GM10248 (cell line): ENCODE measurements at regions not wholly inside any gene's neighbourhood (a gene's known extent, or its start where the extent isn't known, plus 50 kb on each side); places are given as distances from the start of the nearest gene placed in this dataset.

Experiments used
- CTCF ChIA-PET: fragments of 300-600 bp; sonication (Branson Sonifier 250); formaldehyde crosslinking; extraction: SDS; loops from one replicate; lab custom pipeline; 2021; ENCODE audit warnings: antibody characterized with exemption; lab: Yijun Ruan, JAX
- POLR2A ChIA-PET: fragments of 350-650 bp; sonication (Branson Sonifier 250); formaldehyde crosslinking; extraction: SDS; loops from one replicate; lab custom pipeline; 2020; ENCODE audit warnings: antibody characterized with exemption; lab: Yijun Ruan, JAX
- DNase-seq: peaks from one replicate; pipeline ENCODE4 v3.0.0; 2012; ENCODE audit errors: extremely low spot score
- TF ChIP-seq, protein P1 (sequence below): IDR thresholded peaks from 2 replicates; pipeline ENCODE4 v1.5.1; 2012; ENCODE audit warnings: mild to moderate bottlenecking, low read depth; ENCODE audit errors: extremely low read depth, missing control alignments, control extremely low read depth

- DNase-seq: no peak
- TF ChIP-seq, protein P1, sequence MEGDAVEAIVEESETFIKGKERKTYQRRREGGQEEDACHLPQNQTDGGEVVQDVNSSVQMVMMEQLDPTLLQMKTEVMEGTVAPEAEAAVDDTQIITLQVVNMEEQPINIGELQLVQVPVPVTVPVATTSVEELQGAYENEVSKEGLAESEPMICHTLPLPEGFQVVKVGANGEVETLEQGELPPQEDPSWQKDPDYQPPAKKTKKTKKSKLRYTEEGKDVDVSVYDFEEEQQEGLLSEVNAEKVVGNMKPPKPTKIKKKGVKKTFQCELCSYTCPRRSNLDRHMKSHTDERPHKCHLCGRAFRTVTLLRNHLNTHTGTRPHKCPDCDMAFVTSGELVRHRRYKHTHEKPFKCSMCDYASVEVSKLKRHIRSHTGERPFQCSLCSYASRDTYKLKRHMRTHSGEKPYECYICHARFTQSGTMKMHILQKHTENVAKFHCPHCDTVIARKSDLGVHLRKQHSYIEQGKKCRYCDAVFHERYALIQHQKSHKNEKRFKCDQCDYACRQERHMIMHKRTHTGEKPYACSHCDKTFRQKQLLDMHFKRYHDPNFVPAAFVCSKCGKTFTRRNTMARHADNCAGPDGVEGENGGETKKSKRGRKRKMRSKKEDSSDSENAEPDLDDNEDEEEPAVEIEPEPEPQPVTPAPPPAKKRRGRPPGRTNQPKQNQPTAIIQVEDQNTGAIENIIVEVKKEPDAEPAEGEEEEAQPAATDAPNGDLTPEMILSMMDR: no peak
- CTCF ChIA-PET: no interaction called here
- POLR2A ChIA-PET: no interaction called here
Measured at GRCh38 chr22:27195094-27195493, 537.7 kb downstream of the MIAT start.

- TF ChIP-seq, protein P1: no peak
- ChIA-PET CTCF (no interaction called here), POLR2A (no interaction called here)
- no peak for DNase-seq
Measured at GRCh38 chr22:27195494-27195893, 538.1 kb downstream of the MIAT start.

DNA sequence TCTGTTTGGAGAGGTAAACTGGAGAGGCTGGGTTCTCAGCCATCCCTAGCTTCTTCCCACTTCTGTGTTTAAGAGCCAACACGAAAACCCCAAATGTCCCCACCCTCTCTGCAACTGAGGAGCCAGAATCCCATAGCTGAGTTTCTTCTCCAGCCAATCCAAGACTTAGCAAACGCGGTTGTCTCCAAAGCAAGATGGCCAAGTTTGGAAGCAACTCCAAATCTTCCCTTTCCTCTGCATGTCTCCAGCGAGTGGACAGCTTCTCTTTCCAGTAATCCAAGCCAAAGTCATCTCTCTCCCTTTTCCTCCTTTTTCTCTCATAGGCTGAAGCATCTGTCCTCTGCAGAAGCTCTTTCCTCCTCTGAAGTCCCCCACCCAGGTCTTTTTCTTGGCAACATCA, 539.2 kb downstream of the MIAT start:
- DNase-seq: no peak
- POLR2A ChIA-PET: no interaction called here
- TF ChIP-seq, protein P1: no peak
- CTCF ChIA-PET: no interaction called here

DNA sequence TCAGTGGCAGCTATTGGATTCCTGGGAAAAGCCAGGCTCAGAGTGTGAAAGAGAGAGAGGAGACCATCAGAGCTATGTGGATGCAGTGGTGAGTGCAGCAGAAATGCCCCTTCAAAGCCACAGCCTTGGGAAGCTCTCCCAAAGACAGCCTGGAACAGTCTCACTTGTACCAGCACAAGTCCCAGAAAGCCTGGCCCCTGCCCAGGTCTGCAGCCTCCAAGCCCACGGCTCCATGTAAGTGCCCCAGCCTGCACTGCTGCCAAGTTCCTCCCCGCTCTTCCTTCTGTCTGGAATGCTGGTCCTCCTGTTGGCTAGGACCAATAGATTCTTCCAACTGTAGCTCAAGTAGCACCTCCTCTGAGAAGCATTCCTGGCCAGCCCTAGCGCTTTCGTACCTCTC, 539.7 kb downstream of the MIAT start:
- DNase-seq: no peak
- CTCF ChIA-PET: no interaction called here
- TF ChIP-seq, protein P1: no peak
- POLR2A ChIA-PET: no interaction called here

DNA sequence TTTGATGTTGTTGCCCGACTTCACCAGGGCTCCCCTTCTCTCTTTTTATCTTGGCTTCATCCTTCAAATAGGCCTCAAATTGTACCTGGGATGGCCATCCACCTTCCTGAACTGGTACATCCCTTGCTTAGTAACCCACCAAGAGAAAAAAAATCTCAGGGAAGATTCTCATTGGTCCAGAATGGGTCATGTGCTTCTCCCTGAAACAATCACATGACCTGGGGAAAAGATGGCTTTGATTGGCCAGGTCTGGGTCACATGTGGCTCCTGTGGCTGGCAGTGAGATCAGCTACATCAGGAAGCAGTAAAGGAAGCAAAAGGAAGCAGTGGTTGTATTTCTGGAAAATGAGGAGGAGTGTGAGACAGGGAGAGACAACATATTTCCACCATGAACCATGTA, 540.2 kb downstream of the MIAT start:
- TF ChIP-seq, protein P1: no peak
- POLR2A ChIA-PET: no interaction called here
- no peak for DNase-seq
- CTCF ChIA-PET: no interaction called here

DNA sequence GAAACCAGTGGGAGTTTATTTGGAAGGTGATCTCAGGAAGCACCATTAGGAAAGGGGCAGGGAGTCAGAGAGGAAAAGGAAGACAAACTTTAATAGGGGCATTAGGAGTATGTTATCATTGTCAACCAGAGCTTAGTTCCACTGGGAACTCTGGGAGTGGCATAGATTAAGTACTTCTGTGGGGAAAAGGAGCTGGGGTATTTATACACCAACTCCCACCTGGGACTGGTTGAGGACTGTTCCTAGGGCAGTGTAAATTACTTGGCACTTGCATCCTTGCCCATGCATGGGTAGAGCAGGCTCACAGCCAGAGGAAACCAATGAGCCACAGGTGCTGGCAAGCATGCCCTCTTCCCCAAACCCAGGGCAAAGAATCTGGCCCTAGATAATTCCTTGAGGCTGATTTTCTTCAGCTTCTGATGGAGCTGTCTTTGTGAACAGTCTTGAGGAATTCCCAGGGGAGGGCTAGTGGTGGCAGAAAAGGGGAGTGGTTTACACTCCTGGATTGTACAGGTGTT, 541.2 kb downstream of the MIAT start:
- TF ChIP-seq, protein P1: no peak
- DNase-seq: no peak
- CTCF ChIA-PET: interaction anchor here (1.2 kb wide), 1 partner anchor 10 kb away, joined by 3 read pairs; no protein-coding TSS in a partner anchor
- POLR2A ChIA-PET: no interaction called here
